ENCODE measurements at regions not wholly inside any gene's neighbourhood (a gene's known extent, or its start where the extent isn't known, plus 50 kb on each side); places are given as distances from the start of the nearest gene placed in this dataset.

- no peak overlapping the region for H2AFZ ChIP-seq (ENCODE audit: low read depth, low read length)
- TF ChIP-seq MXI1 (conservative IDR thresholded peaks at IDR 0.05; ENCODE audit: poor library complexity, severe bottlenecking) (no peak), SMC3 (conservative IDR thresholded peaks at IDR 0.05; ENCODE audit: poor library complexity) (no peak), EP300 (conservative IDR thresholded peaks at IDR 0.05; ENCODE audit: poor library complexity, severe bottlenecking) (no peak), RAD21 (conservative IDR thresholded peaks at IDR 0.05) (no peak), EZH2 (IDR thresholded peaks at IDR 0.05; ENCODE audit: borderline replicate concordance, insufficient read depth, low read length, poor library complexity, severe bottlenecking) (no peak), TAF1 (IDR thresholded peaks at IDR 0.05; ENCODE audit: low read depth) (no peak), REST (IDR thresholded peaks at IDR 0.05; ENCODE audit: borderline replicate concordance) (no peak), POLR2AphosphoS5 (IDR thresholded peaks at IDR 0.05) (no peak)
- TF ChIP-seq, protein P1, sequence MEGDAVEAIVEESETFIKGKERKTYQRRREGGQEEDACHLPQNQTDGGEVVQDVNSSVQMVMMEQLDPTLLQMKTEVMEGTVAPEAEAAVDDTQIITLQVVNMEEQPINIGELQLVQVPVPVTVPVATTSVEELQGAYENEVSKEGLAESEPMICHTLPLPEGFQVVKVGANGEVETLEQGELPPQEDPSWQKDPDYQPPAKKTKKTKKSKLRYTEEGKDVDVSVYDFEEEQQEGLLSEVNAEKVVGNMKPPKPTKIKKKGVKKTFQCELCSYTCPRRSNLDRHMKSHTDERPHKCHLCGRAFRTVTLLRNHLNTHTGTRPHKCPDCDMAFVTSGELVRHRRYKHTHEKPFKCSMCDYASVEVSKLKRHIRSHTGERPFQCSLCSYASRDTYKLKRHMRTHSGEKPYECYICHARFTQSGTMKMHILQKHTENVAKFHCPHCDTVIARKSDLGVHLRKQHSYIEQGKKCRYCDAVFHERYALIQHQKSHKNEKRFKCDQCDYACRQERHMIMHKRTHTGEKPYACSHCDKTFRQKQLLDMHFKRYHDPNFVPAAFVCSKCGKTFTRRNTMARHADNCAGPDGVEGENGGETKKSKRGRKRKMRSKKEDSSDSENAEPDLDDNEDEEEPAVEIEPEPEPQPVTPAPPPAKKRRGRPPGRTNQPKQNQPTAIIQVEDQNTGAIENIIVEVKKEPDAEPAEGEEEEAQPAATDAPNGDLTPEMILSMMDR (IDR thresholded peaks at IDR 0.05; ENCODE audit: poor library complexity, severe bottlenecking): no peak
- no peaks in the 10 kb centered on the region for H3K9me3 ChIP-seq (ENCODE audit: low read length)
- H3K9me2 ChIP-seq (ENCODE audit: insufficient read depth, low read length): no peaks in the 10 kb centered on the region
- no peaks in the 10 kb centered on the region for H3K36me3 ChIP-seq (ENCODE audit: insufficient read depth, low read length)
- no peaks in the 10 kb centered on the region for H3K27me3 ChIP-seq (ENCODE audit: insufficient read depth, low read depth, low read length)
- no peak overlapping the region for H3K4me2 ChIP-seq (ENCODE audit: low read length)
- no peak overlapping the region for H3K4me3 ChIP-seq (ENCODE audit: low read length)
- H3K9ac ChIP-seq (ENCODE audit: low read length): no peak overlapping the region
- H3K79me2 ChIP-seq (replicated peaks; ENCODE audit: insufficient read depth, low read length): no peaks in the 10 kb centered on the region
- no peak overlapping the region for H3K27ac ChIP-seq (ENCODE audit: low read length)
- no peaks in the 10 kb centered on the region for H4K20me1 ChIP-seq (ENCODE audit: insufficient read depth)
- no peaks in the 10 kb centered on the region for H3F3A ChIP-seq (ENCODE audit: insufficient read depth, low read length, poor library complexity, severe bottlenecking)
Measured at GRCh38 chr6:21500314-21501020, 93.1 kb upstream of the SOX4 start.

- H3K9me3 ChIP-seq (ENCODE audit: low read length): no peaks in the 10 kb centered on the region
- H3K4me3 ChIP-seq (ENCODE audit: low read length): no peak overlapping the region
- H2AFZ ChIP-seq (ENCODE audit: low read depth, low read length): no peak overlapping the region
- no peaks in the 10 kb centered on the region for H3F3A ChIP-seq (ENCODE audit: insufficient read depth, low read length, poor library complexity, severe bottlenecking)
- no peaks in the 10 kb centered on the region for H3K9me2 ChIP-seq (ENCODE audit: insufficient read depth, low read length)
- H3K9ac ChIP-seq (ENCODE audit: low read length): no peak overlapping the region
- H3K79me2 ChIP-seq (replicated peaks; ENCODE audit: insufficient read depth, low read length): no peaks in the 10 kb centered on the region
- no peaks in the 10 kb centered on the region for H4K20me1 ChIP-seq (ENCODE audit: insufficient read depth)
- H3K27ac ChIP-seq (ENCODE audit: low read length): no peak overlapping the region
- H3K36me3 ChIP-seq (ENCODE audit: insufficient read depth, low read length): no peaks in the 10 kb centered on the region
- no peaks in the 10 kb centered on the region for H3K27me3 ChIP-seq (ENCODE audit: insufficient read depth, low read depth, low read length)
- TF ChIP-seq EP300 (conservative IDR thresholded peaks at IDR 0.05; ENCODE audit: poor library complexity, severe bottlenecking) (no peak), RAD21 (conservative IDR thresholded peaks at IDR 0.05) (no peak), SMC3 (conservative IDR thresholded peaks at IDR 0.05; ENCODE audit: poor library complexity) (no peak), MXI1 (conservative IDR thresholded peaks at IDR 0.05; ENCODE audit: poor library complexity, severe bottlenecking) (no peak), POLR2AphosphoS5 (IDR thresholded peaks at IDR 0.05) (no peak), TAF1 (IDR thresholded peaks at IDR 0.05; ENCODE audit: low read depth) (no peak), REST (IDR thresholded peaks at IDR 0.05; ENCODE audit: borderline replicate concordance) (no peak), EZH2 (IDR thresholded peaks at IDR 0.05; ENCODE audit: borderline replicate concordance, insufficient read depth, low read length, poor library complexity, severe bottlenecking) (no peak)
- TF ChIP-seq, protein P1 (IDR thresholded peaks at IDR 0.05; ENCODE audit: poor library complexity, severe bottlenecking): no peak
- H3K4me2 ChIP-seq (ENCODE audit: low read length): no peak overlapping the region
Measured at GRCh38 chr6:21501021-21501354, 92.6 kb upstream of the SOX4 start.
